NCI-H2081 (cell line): ENCODE measurements at regions not wholly inside any gene's neighbourhood (a gene's known extent, or its start where the extent isn't known, plus 50 kb on each side); places are given as distances from the start of the nearest gene placed in this dataset.
"Not testable (repeated sequence)": the region's sequence is repeated elsewhere in the genome, so short reads cannot be mapped to it uniquely, and the experiment has no call there.

Experiments used
- DNase-seq, 2 experiments: peaks; one replicate each; lab custom pipeline; 2025; lab: John Stamatoyannopoulos, UW

- no peak for DNase-seq
Measured at GRCh38 chr14:66015071-66015780, 470.9 kb upstream of the CCDC196 start.

DNA sequence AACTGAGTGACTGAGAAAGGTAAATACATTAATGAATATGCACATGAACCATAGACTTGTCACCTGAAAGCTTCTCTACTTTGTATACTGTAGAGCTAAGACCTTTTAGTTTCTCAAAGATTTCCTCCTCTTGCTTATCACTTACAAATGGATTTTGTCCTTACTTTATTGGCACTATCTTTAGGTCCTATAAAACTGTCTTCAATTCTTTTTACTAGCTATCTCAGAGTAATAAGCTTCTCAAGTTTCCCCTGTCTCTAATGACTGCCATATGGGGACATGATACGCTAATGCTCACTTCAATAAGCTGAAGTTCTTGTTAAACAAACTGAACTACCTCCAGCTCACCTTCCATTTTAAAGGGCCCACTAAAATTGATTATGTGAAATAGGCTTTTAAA, 468.2 kb upstream of the CCDC196 start:
- no peak for DNase-seq

DNA sequence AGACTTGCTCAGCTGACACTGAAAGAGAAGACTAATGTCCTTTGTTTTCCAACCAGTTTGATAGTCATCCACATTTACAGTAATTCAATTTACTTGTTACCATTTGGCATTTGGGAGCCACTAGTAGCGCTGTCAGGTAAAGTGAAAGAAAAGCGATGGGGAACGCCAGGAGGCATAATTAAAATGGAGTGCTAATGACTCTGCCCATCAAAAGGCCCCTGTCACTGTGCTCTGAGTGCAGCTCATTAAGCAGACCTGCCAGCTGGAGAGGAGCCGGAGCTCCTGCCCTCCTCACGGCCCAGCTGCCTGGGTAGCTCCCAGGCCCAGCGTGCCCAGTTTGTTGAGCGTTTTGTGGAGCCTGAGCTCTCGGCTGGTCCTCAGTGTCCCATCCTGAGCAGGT, 463.6 kb upstream of the CCDC196 start:
- DNase-seq = peak; percentile 47 to 82

DNA sequence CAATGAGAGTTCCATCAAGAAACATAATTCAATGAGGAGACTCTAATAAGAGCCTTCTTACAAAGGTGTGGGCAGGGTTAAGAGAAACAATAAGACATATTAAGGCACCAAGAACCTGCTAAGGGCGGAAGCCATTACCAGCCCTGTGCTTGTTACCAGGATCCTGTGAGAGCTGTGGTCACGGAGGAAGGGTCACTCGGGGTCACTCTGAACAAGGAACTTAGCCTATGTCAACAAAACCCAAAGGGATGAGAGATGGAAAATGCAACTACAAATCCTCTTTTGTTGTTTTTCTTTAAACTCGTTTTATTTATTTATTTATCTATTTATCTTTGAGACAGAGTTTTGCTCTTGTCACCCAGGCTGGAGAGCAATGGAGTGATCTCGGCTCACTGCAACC, 460.4 kb upstream of the CCDC196 start:
- DNase-seq = no peak

DNA sequence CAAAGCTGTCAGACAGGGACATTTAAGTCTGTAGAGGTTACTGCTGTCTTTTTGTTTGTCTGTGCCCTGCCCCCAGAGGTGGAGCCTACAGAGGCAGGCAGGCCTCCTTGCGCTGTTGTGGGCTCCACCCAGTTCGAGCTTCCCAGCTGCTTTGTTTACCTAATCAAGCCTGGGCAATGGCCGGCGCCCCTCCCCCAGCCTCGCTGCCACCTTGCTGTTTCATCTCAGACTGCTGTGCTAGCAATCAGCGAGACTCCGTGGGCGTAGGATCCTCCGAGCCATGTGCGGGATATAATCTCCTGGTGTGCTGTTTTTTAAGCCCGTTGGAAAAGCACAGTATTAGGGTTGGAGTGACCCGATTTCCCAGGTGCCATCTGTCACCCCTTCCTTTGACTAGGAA, 454.2 kb upstream of the CCDC196 start:
- not testable (repeated sequence) for DNase-seq

DNA sequence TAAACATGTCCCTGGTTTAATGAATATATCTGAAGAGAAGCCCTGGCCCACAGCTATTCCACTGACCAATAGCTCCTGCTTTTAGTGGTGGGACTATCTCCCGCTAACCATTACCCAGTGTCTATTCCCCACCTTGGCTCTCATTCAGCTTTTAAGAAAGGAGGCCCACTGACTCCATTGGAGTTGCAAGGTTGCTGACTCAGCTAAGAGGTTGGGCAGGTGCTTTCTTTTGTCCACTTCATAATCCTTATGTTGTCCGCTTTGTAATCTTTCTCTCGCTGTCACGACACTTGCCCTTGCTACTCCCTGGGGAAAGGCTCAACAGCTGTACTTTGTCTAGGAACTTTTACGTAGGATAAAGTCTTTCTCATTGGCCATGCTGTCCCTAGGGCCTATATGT, 453.4 kb upstream of the CCDC196 start:
- DNase-seq = no peak

DNA sequence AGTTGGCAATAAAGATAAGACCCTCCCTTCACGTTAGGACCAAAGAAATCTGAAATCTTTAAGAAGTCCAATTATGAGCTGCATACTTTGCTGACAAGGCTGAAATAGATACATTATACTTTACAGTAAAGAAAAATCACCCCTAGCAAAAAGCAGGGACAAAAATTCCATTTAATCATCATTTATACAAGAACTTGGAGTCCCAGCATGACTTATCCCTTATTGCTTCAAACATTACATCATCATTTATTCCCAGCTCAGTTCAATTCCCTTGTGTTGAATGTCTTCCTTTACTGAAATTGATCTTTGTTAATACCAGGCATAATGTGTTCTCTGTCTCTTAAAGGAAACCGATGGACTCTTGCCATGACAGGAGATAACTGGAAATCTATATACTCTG, 449.6 kb upstream of the CCDC196 start:
- DNase-seq = no peak

- DNase-seq = no peak
Measured at GRCh38 chr14:66037361-66037760, 448.8 kb upstream of the CCDC196 start.

DNA sequence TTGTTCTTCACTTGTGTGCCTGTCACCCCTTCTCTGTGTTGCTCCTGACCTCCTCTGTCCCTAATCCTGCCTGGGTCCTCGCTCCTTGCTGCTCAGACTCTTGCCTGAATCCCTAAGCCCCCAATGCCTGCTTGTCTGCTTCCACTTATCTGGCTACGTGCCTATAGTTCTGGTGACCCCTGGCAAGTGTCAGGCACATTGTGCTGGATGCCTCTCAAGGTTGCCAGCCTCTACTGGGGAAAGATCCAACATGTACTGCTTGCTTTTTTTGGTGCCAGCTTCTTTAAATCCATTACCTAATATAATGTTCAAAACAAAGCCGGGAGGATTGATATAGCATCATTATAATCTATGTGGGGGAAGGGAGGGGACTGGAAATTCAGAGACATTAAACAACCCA, 448.0 kb upstream of the CCDC196 start:
- DNase-seq = no peak

DNA sequence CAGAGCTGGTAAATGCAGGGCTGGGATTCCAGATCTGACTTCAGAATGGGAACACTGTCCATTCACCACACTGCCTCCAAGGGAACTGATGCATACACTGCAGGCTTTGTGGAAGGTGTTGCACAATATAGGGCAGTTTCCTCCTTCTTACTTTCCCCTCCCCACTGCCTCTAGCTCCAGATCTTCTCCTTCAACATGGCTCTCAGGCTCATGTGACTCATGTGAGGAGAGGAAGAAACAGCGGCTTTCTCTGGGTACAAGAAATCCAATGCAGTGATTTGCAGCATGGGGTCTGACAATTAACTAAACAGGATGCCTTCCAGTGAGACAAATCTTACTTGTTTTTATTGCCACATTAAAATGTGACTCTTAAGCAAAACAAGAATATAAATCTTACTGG, 447.6 kb upstream of the CCDC196 start:
- DNase-seq = no peak

GRCh38 chr14:66039495-66039894, 446.7 kb upstream of the CCDC196 start:
- DNase-seq = no peak

GRCh38 chr14:66041582-66041981, 444.6 kb upstream of the CCDC196 start:
- DNase-seq = peak; percentile 40 to 46

- DNase-seq = no peak
Measured at GRCh38 chr14:66043921-66044320, 442.2 kb upstream of the CCDC196 start.

GRCh38 chr14:66045572-66046021, 440.6 kb upstream of the CCDC196 start:
- no peak for DNase-seq

GRCh38 chr14:66046035-66046434, 440.1 kb upstream of the CCDC196 start:
- no peak for DNase-seq

- DNase-seq = no peak
Measured at GRCh38 chr14:66046591-66046990, 439.6 kb upstream of the CCDC196 start.

GRCh38 chr14:66056268-66056907, 429.8 kb upstream of the CCDC196 start:
- no peak for DNase-seq

GRCh38 chr14:66056926-66057552, 429.1 kb upstream of the CCDC196 start:
- DNase-seq = no peak

DNA sequence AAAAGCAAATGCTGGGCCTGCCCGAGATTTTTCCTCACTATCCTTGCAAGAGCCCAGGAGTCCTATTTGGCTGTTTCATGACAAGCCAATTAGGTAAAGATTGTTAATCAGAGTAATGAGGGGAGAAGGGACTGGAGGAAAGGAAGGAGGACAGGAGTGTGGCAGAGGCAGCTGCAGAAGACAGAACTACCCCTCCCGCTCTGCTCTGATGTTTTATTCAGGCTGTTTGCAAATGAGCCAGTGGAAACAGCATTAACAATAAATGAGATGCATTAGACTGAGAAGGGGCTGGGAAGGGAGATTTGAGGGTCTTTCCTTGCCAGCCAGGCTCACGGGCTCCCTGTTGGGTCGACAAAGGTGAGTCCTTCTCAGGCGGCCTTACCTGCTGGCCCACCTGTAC, 421.0 kb upstream of the CCDC196 start:
- DNase-seq = no peak

GRCh38 chr14:66066981-66067776, 419.0 kb upstream of the CCDC196 start:
- no peak for DNase-seq

- DNase-seq = no peak
Measured at GRCh38 chr14:66069036-66069435, 417.1 kb upstream of the CCDC196 start.

- DNase-seq = no peak
Measured at GRCh38 chr14:66069830-66070541, 416.2 kb upstream of the CCDC196 start.
